ENCODE measurements at regions not wholly inside any gene's neighbourhood (a gene's known extent, or its start where the extent isn't known, plus 50 kb on each side); places are given as distances from the start of the nearest gene placed in this dataset.

DNA sequence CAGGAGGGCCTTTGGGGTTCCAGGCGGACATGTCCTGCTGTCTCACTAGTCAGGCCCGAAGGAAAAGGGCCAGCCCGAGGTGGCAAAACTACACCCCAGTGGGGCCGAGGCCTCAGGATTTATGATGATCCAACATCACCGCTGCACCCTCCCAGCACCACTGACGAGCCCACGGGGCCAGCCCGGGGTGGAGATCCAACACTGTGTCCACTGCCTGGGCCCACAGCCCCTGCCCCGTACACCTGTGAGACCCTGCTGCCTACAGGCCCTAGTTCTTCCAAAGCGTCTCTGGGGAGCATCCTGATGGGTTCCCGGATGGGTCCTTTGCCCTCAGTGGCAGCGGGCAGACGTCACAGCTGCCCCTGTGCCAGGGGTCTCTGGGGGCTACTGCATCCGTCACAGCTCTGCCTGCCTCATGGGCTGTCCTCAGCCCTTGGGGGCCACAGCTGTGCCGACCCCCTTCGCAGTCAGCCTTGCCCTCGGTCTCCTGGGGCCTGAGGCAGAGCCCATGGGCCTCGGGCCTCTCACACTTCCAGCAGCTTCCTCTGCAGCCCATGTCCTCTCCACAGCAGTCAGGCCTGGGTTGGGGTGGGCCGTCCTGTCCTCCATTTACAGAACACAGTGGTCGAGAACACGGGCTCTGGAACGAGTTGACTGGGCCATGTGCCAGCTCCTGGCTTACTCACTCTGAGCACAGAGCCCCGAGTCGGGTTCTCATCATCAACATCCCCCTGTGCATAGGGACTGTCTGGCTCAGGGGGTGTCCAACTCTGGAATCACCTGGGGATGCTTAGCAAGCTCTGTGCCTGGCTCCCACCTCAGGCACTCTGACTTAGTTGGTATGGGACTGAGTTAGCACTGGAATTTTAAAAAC, 64.9 kb downstream of the FOXL3 start:
- Histone ChIP-seq H3K9me3 (replicated peaks in 1 of 2; ENCODE audit: control insufficient read depth in 1 of 2, insufficient read depth in 1 of 2, low read length in 2 of 2) (peaks cover 19 to 20% of the 10 kb centered on the region in 2 donors), H3K4me1 (ENCODE audit: control insufficient read depth in 1 of 2, insufficient read depth in 2 of 2, low read length in 2 of 2) (peaks cover under 1 to 4% of the 10 kb centered on the region in 2 donors), H3K4me3 (replicated peaks in 1 of 3; ENCODE audit: low read depth in 2 of 3, low read length in 3 of 3) (no peak overlapping the region), H3K4me2 (replicated peaks; ENCODE audit: extremely low read depth, low read length, poor library complexity, severe bottlenecking) (no peak overlapping the region), H3K27ac (ENCODE audit: low read depth in 1 of 2, low read length in 2 of 2) (no peak overlapping the region), H4K20me1 (ENCODE audit: insufficient read depth, low read length) (no peaks in the 10 kb centered on the region), H3K27me3 (ENCODE audit: control insufficient read depth in 2 of 2, insufficient read depth in 2 of 2, low read length in 2 of 2) (peaks cover 0 to 30% of the 10 kb centered on the region in 2 donors), H2AFZ (ENCODE audit: insufficient read depth, low read depth, low read length, poor library complexity, severe bottlenecking) (no peak overlapping the region), H3K9ac (ENCODE audit: insufficient read depth, low read length, poor library complexity, severe bottlenecking) (no peak overlapping the region), H3K79me2 (ENCODE audit: insufficient read depth, low read length) (no peaks in the 10 kb centered on the region), H3K36me3 (replicated peaks in 1 of 2; ENCODE audit: control insufficient read depth in 1 of 2, insufficient read depth in 2 of 2, low read length in 2 of 2) (no peaks in the 10 kb centered on the region)
- Mint-ChIP-seq H3K9me3 (peaks cover 8 to 20% (median 16%) of the 10 kb centered on the region in 7 donors), H3K36me3 (no peaks in the 10 kb centered on the region), H3K4me3 (no peak overlapping the region), H3K27ac (no peak overlapping the region), H3K27me3 (ENCODE audit: low read depth in 3 of 3) (peaks cover 17 to 33% (median 31%) of the 10 kb centered on the region in 3 donors), H3K4me1 (peaks cover 8% of the 10 kb centered on the region)
- intact Hi-C loops (cut with micrococcal nuclease): no loop called here
- WGBS (ENCODE audit: insufficient coverage): 93% methylated on average over 24 of the region's 24 CpGs
- TF ChIP-seq, protein P1, sequence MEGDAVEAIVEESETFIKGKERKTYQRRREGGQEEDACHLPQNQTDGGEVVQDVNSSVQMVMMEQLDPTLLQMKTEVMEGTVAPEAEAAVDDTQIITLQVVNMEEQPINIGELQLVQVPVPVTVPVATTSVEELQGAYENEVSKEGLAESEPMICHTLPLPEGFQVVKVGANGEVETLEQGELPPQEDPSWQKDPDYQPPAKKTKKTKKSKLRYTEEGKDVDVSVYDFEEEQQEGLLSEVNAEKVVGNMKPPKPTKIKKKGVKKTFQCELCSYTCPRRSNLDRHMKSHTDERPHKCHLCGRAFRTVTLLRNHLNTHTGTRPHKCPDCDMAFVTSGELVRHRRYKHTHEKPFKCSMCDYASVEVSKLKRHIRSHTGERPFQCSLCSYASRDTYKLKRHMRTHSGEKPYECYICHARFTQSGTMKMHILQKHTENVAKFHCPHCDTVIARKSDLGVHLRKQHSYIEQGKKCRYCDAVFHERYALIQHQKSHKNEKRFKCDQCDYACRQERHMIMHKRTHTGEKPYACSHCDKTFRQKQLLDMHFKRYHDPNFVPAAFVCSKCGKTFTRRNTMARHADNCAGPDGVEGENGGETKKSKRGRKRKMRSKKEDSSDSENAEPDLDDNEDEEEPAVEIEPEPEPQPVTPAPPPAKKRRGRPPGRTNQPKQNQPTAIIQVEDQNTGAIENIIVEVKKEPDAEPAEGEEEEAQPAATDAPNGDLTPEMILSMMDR (IDR thresholded peaks at IDR 0.05): no peak
- DNase-seq: no peak

DNA sequence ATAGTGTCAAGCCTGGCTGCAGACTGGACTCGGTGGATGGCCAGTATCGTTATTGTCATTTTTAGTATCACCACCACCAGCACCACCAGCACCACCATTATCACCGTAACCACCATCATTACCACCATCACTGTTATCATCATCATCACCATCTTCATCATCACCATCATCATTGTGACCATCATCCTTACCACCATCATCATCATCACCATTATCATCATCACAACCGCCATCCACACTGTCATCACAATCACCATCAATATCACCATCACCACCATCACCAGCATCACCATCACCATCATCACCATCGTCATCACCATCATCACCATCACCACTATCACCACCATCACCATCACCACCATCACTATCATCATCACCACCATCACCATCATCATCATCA, 65.6 kb downstream of the FOXL3 start:
- H3K36me3 Mint-ChIP-seq: peaks cover 0 to 2% of the 10 kb centered on the region in 2 donors
- H3K4me3 ChIP-seq (replicated peaks in 1 of 3; ENCODE audit: low read depth in 2 of 3, low read length in 3 of 3): no peak overlapping the region
- H3K27me3 Mint-ChIP-seq (ENCODE audit: low read depth in 3 of 3): peaks cover 25 to 40% (median 38%) of the 10 kb centered on the region in 3 donors
- H3K9me3 Mint-ChIP-seq: peaks cover 8 to 27% (median 20%) of the 10 kb centered on the region in 7 donors
- no peak overlapping the region for H2AFZ ChIP-seq (ENCODE audit: insufficient read depth, low read depth, low read length, poor library complexity, severe bottlenecking)
- H3K4me1 Mint-ChIP-seq: peaks cover 15% of the 10 kb centered on the region
- no peaks in the 10 kb centered on the region for H3K36me3 ChIP-seq (replicated peaks in 1 of 2; ENCODE audit: control insufficient read depth in 1 of 2, insufficient read depth in 2 of 2, low read length in 2 of 2)
- H3K4me3 Mint-ChIP-seq: no peak overlapping the region
- no peak for DNase-seq
- no peak overlapping the region for H3K27ac ChIP-seq (ENCODE audit: low read depth in 1 of 2, low read length in 2 of 2)
- no peaks in the 10 kb centered on the region for H3K79me2 ChIP-seq (ENCODE audit: insufficient read depth, low read length)
- 95% methylated on average over 4 of the region's 5 CpGs for WGBS (ENCODE audit: insufficient coverage)
- intact Hi-C loops (cut with micrococcal nuclease): no loop called here
- H3K27ac Mint-ChIP-seq: no peak overlapping the region
- no peak overlapping the region for H3K9ac ChIP-seq (ENCODE audit: insufficient read depth, low read length, poor library complexity, severe bottlenecking)
- peaks cover 5 to 11% of the 10 kb centered on the region in 2 donors for H3K4me1 ChIP-seq (ENCODE audit: control insufficient read depth in 1 of 2, insufficient read depth in 2 of 2, low read length in 2 of 2)
- H4K20me1 ChIP-seq (ENCODE audit: insufficient read depth, low read length): no peaks in the 10 kb centered on the region
- peaks cover 22 to 25% of the 10 kb centered on the region in 2 donors for H3K9me3 ChIP-seq (replicated peaks in 1 of 2; ENCODE audit: control insufficient read depth in 1 of 2, insufficient read depth in 1 of 2, low read length in 2 of 2)
- TF ChIP-seq, protein P1 (IDR thresholded peaks at IDR 0.05): no peak
- peaks cover 0 to 38% of the 10 kb centered on the region in 2 donors for H3K27me3 ChIP-seq (ENCODE audit: control insufficient read depth in 2 of 2, insufficient read depth in 2 of 2, low read length in 2 of 2)
- no peak overlapping the region for H3K4me2 ChIP-seq (replicated peaks; ENCODE audit: extremely low read depth, low read length, poor library complexity, severe bottlenecking)

Data from CD14-positive monocyte (primary cell).